Neural progenitor cell (in vitro differentiated cells): ENCODE measurements at regions not wholly inside any gene's neighbourhood (a gene's known extent, or its start where the extent isn't known, plus 50 kb on each side); places are given as distances from the start of the nearest gene placed in this dataset.

Experiments used
- DNase-seq: peaks from one replicate; pipeline ENCODE4 v3.0.0-alpha.2; 2016; ENCODE audit warnings: low spot score
- H2AFZ ChIP-seq: fragments of 200-600 bp; sonication (generic); replicated peaks from 2 replicates; pipeline ENCODE4 v1.6.1; 2016; ENCODE audit warnings: antibody characterized with exemption
- H3F3A ChIP-seq: fragments of 200-600 bp; sonication (generic); 2 replicates; pipeline ENCODE4 v1.6.1; 2016; ENCODE audit warnings: antibody characterized with exemption, low read depth
- H3K27ac ChIP-seq: fragments of 200-600 bp; sonication (generic); 2 replicates; pipeline ENCODE4 v1.5.1; 2016; ENCODE audit warnings: mild to moderate bottlenecking
- H3K27me3 ChIP-seq: fragments of 200-600 bp; sonication (generic); 2 replicates; pipeline ENCODE4 v1.6.1; 2016; ENCODE audit warnings: mild to moderate bottlenecking, moderate library complexity
- H3K36me3 ChIP-seq: fragments of 200-600 bp; sonication (generic); 2 replicates; pipeline ENCODE4 v1.5.1; 2016
- H3K4me1 ChIP-seq: fragments of 200-600 bp; sonication (generic); 2 replicates; pipeline ENCODE4 v1.6.1; 2016; ENCODE audit warnings: mixed run types
- H3K4me2 ChIP-seq: fragments of 200-600 bp; sonication (generic); 2 replicates; pipeline ENCODE4 v1.6.1; 2016
- H3K4me3 ChIP-seq: fragments of 200-600 bp; sonication (generic); 2 replicates; pipeline ENCODE4 v1.5.1; 2016
- H3K79me2 ChIP-seq: fragments of 200-600 bp; sonication (generic); 2 replicates; pipeline ENCODE4 v1.6.1; 2016; ENCODE audit warnings: low read depth
- H3K9ac ChIP-seq: fragments of 200-600 bp; sonication (generic); 2 replicates; pipeline ENCODE4 v1.6.1; 2016
- H3K9me3 ChIP-seq: fragments of 200-600 bp; sonication (generic); 2 replicates; pipeline ENCODE4 v1.5.1; 2016; ENCODE audit warnings: low read depth
- H4K20me1 ChIP-seq: fragments of 200-600 bp; sonication (generic); 2 replicates; pipeline ENCODE4 v1.6.1; 2016; ENCODE audit warnings: low read depth
- H3K27ac Mint-ChIP-seq: 3 replicates; pipeline ENCODE4 v1.8.0; 2021; ENCODE audit warnings: mixed read lengths
- H3K27me3 Mint-ChIP-seq: 2 replicates; pipeline ENCODE4 v1.8.0; 2022; ENCODE audit warnings: low read depth, mild to moderate bottlenecking, inconsistent platforms, moderate library complexity, mixed read lengths; ENCODE audit not compliant: insufficient read depth
- H3K36me3 Mint-ChIP-seq: 3 replicates; pipeline ENCODE4 v1.8.0; 2021; ENCODE audit warnings: mixed read lengths
- H3K4me1 Mint-ChIP-seq: 3 replicates; pipeline ENCODE4 v1.8.0; 2021; ENCODE audit warnings: mixed read lengths
- H3K4me3 Mint-ChIP-seq: 3 replicates; pipeline ENCODE4 v1.8.0; 2021; ENCODE audit warnings: mild to moderate bottlenecking, moderate library complexity, mixed read lengths
- H3K9me3 Mint-ChIP-seq: 3 replicates; pipeline ENCODE4 v1.8.0; 2020; ENCODE audit warnings: mixed read lengths
- EZH2 ChIP-seq: fragments of 200-600 bp; sonication (generic); IDR thresholded peaks from 2 replicates; pipeline ENCODE4 v1.6.1; 2017; ENCODE audit warnings: antibody characterized with exemption, mild to moderate bottlenecking, moderate library complexity
- EZH2phosphoT487 ChIP-seq: fragments of 200-600 bp; sonication (generic); IDR thresholded peaks from 2 replicates; pipeline ENCODE4 v1.6.1; 2017; ENCODE audit warnings: antibody characterized with exemption
- TF ChIP-seq, protein P1 (sequence below): fragments of 200-600 bp; sonication (generic); IDR thresholded peaks from 2 replicates; pipeline ENCODE4 v1.5.1; 2017; ENCODE audit warnings: antibody characterized with exemption, mild to moderate bottlenecking

- Histone ChIP-seq H3K4me2 (no peak overlapping the region), H3K36me3 (no peaks in the 10 kb centered on the region), H3K27me3 (no peaks in the 10 kb centered on the region), H3K27ac (no peak overlapping the region), H4K20me1 (no peaks in the 10 kb centered on the region), H3K4me1 (no peaks in the 10 kb centered on the region), H3K4me3 (no peak overlapping the region), H2AFZ (no peak overlapping the region), H3K9ac (no peak overlapping the region), H3K79me2 (no peaks in the 10 kb centered on the region), H3K9me3 (no peaks in the 10 kb centered on the region), H3F3A (no peaks in the 10 kb centered on the region)
- Mint-ChIP-seq H3K4me1 (peaks cover 52% of the 10 kb centered on the region), H3K27me3 (peaks cover 15% of the 10 kb centered on the region), H3K36me3 (no peaks in the 10 kb centered on the region), H3K27ac (peak overlapping the region; percentile 82), H3K4me3 (peak overlapping the region; percentile 55), H3K9me3 (peaks cover 9% of the 10 kb centered on the region)
- DNase-seq: no peak
- TF ChIP-seq EZH2phosphoT487 (no peak), EZH2 (no peak)
- TF ChIP-seq, protein P1, sequence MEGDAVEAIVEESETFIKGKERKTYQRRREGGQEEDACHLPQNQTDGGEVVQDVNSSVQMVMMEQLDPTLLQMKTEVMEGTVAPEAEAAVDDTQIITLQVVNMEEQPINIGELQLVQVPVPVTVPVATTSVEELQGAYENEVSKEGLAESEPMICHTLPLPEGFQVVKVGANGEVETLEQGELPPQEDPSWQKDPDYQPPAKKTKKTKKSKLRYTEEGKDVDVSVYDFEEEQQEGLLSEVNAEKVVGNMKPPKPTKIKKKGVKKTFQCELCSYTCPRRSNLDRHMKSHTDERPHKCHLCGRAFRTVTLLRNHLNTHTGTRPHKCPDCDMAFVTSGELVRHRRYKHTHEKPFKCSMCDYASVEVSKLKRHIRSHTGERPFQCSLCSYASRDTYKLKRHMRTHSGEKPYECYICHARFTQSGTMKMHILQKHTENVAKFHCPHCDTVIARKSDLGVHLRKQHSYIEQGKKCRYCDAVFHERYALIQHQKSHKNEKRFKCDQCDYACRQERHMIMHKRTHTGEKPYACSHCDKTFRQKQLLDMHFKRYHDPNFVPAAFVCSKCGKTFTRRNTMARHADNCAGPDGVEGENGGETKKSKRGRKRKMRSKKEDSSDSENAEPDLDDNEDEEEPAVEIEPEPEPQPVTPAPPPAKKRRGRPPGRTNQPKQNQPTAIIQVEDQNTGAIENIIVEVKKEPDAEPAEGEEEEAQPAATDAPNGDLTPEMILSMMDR: no peak
Observed at GRCh38 chr1:4344065-4344732, 310.2 kb upstream of the AJAP1 start.

GRCh38 chr1:4345094-4345493 is 309.3 kb upstream of the AJAP1 start:
- Histone ChIP-seq H3K4me1 (no peaks in the 10 kb centered on the region), H3K79me2 (no peaks in the 10 kb centered on the region), H2AFZ (no peak overlapping the region), H3K4me2 (no peak overlapping the region), H3K9ac (no peak overlapping the region), H3K27ac (no peak overlapping the region), H3K9me3 (no peaks in the 10 kb centered on the region), H3K27me3 (no peaks in the 10 kb centered on the region), H3K36me3 (no peaks in the 10 kb centered on the region), H3F3A (no peaks in the 10 kb centered on the region), H4K20me1 (no peaks in the 10 kb centered on the region), H3K4me3 (no peak overlapping the region)
- no peak for DNase-seq
- TF ChIP-seq EZH2phosphoT487: no peak
- TF ChIP-seq, protein P1: no peak
- no peak for TF ChIP-seq EZH2
- H3K27ac Mint-ChIP-seq: peak overlapping the region; percentile 81
- H3K4me1 Mint-ChIP-seq: peaks cover 45% of the 10 kb centered on the region
- H3K4me3 Mint-ChIP-seq: peak overlapping the region; percentile 10
- peaks cover 9% of the 10 kb centered on the region for H3K9me3 Mint-ChIP-seq
- peaks cover 8% of the 10 kb centered on the region for H3K27me3 Mint-ChIP-seq
- H3K36me3 Mint-ChIP-seq: no peaks in the 10 kb centered on the region

GRCh38 chr1:4346131-4346530 is 308.3 kb upstream of the AJAP1 start:
- H3F3A ChIP-seq: no peaks in the 10 kb centered on the region
- Mint-ChIP-seq H3K36me3 (no peaks in the 10 kb centered on the region), H3K9me3 (peaks cover 11% of the 10 kb centered on the region), H3K27me3 (peaks cover 8% of the 10 kb centered on the region), H3K4me3 (no peak overlapping the region), H3K27ac (no peak overlapping the region), H3K4me1 (peaks cover 37% of the 10 kb centered on the region)
- H3K9ac ChIP-seq: no peak overlapping the region
- H3K9me3 ChIP-seq: no peaks in the 10 kb centered on the region
- no peaks in the 10 kb centered on the region for H3K27me3 ChIP-seq
- no peaks in the 10 kb centered on the region for H3K4me1 ChIP-seq
- no peaks in the 10 kb centered on the region for H4K20me1 ChIP-seq
- H3K4me3 ChIP-seq: no peak overlapping the region
- H3K36me3 ChIP-seq: no peaks in the 10 kb centered on the region
- TF ChIP-seq EZH2 (no peak), EZH2phosphoT487 (no peak)
- TF ChIP-seq, protein P1: no peak
- H3K27ac ChIP-seq: no peak overlapping the region
- H2AFZ ChIP-seq: no peak overlapping the region
- no peak for DNase-seq
- no peak overlapping the region for H3K4me2 ChIP-seq
- H3K79me2 ChIP-seq: no peaks in the 10 kb centered on the region
